ENCODE measurements at regions not wholly inside any gene's neighbourhood (a gene's known extent, or its start where the extent isn't known, plus 50 kb on each side); places are given as distances from the start of the nearest gene placed in this dataset.

- Mint-ChIP-seq H3K27ac (ENCODE audit: unreplicated experiment) (no peak overlapping the region), H3K4me3 (ENCODE audit: unreplicated experiment) (no peak overlapping the region), H3K36me3 (ENCODE audit: low read depth, unreplicated experiment) (peaks cover 2% of the 10 kb centered on the region), H3K4me1 (ENCODE audit: low read depth, unreplicated experiment) (no peaks in the 10 kb centered on the region), H3K9me3 (ENCODE audit: unreplicated experiment) (peaks cover 3% of the 10 kb centered on the region), H3K27me3 (ENCODE audit: low read depth, unreplicated experiment) (peaks cover 40% of the 10 kb centered on the region)
- no peak for TF ChIP-seq EZH2 (IDR thresholded peaks at IDR 0.05; ENCODE audit: insufficient read depth, low read length)
- TF ChIP-seq CTCF (IDR thresholded peaks at IDR 0.05; ENCODE audit: insufficient read depth, low read depth, low read length): no peak
- DNase-seq (ENCODE audit: low read depth): no peak
- H3K9me3 ChIP-seq (ENCODE audit: insufficient read depth, low read depth, low read length): no peaks in the 10 kb centered on the region
- peaks cover 18% of the 10 kb centered on the region for H3K27me3 ChIP-seq (ENCODE audit: insufficient read depth, low read length)
- no peaks in the 10 kb centered on the region for H3K4me1 ChIP-seq (ENCODE audit: insufficient read depth, low read length)
- no peak overlapping the region for H3K4me3 ChIP-seq (ENCODE audit: insufficient read depth, low read depth, low read length)
- no peak for FAIRE-seq
- no peaks in the 10 kb centered on the region for H4K20me1 ChIP-seq (ENCODE audit: insufficient read depth, low read length)
- H2AFZ ChIP-seq (ENCODE audit: low read depth, low read length): no peak overlapping the region
- H3K36me3 ChIP-seq (ENCODE audit: insufficient read depth, low read length): no peaks in the 10 kb centered on the region
- no peak overlapping the region for H3K27ac ChIP-seq (ENCODE audit: low read depth, low read length)
- H3K79me2 ChIP-seq (ENCODE audit: insufficient read depth, low read length): no peaks in the 10 kb centered on the region
- H3K4me2 ChIP-seq (ENCODE audit: low read length): no peak overlapping the region
- no peak overlapping the region for H3K9ac ChIP-seq (ENCODE audit: low read length)
These were observed 77.6 kb upstream of the IFNAR2 start for GRCh38 chr21:33151941-33152731.

- Histone ChIP-seq H2AFZ (ENCODE audit: low read depth, low read length) (no peak overlapping the region), H3K27ac (ENCODE audit: low read depth, low read length) (no peak overlapping the region), H3K4me1 (ENCODE audit: insufficient read depth, low read length) (no peaks in the 10 kb centered on the region), H3K4me2 (ENCODE audit: low read length) (no peak overlapping the region), H4K20me1 (ENCODE audit: insufficient read depth, low read length) (no peaks in the 10 kb centered on the region), H3K79me2 (ENCODE audit: insufficient read depth, low read length) (no peaks in the 10 kb centered on the region), H3K9ac (ENCODE audit: low read length) (no peak overlapping the region), H3K36me3 (ENCODE audit: insufficient read depth, low read length) (no peaks in the 10 kb centered on the region), H3K27me3 (ENCODE audit: insufficient read depth, low read length) (peaks cover 18% of the 10 kb centered on the region), H3K4me3 (ENCODE audit: insufficient read depth, low read depth, low read length) (no peak overlapping the region), H3K9me3 (ENCODE audit: insufficient read depth, low read depth, low read length) (no peaks in the 10 kb centered on the region)
- Mint-ChIP-seq H3K4me1 (ENCODE audit: low read depth, unreplicated experiment) (no peaks in the 10 kb centered on the region), H3K9me3 (ENCODE audit: unreplicated experiment) (peaks cover 3% of the 10 kb centered on the region), H3K27me3 (ENCODE audit: low read depth, unreplicated experiment) (peaks cover 40% of the 10 kb centered on the region), H3K4me3 (ENCODE audit: unreplicated experiment) (no peak overlapping the region), H3K27ac (ENCODE audit: unreplicated experiment) (no peak overlapping the region), H3K36me3 (ENCODE audit: low read depth, unreplicated experiment) (peaks cover 2% of the 10 kb centered on the region)
- TF ChIP-seq CTCF (IDR thresholded peaks at IDR 0.05; ENCODE audit: insufficient read depth, low read depth, low read length) (no peak), EZH2 (IDR thresholded peaks at IDR 0.05; ENCODE audit: insufficient read depth, low read length) (no peak)
- no peak for FAIRE-seq
- no peak for DNase-seq (ENCODE audit: low read depth)
These were observed 77.0 kb upstream of the IFNAR2 start for GRCh38 chr21:33152732-33153130.

GRCh38 chr21:33155005-33155404, 74.7 kb upstream of the IFNAR2 start:
- H3K4me1 ChIP-seq (ENCODE audit: insufficient read depth, low read length): no peaks in the 10 kb centered on the region
- no peak overlapping the region for H2AFZ ChIP-seq (ENCODE audit: low read depth, low read length)
- H3K79me2 ChIP-seq (ENCODE audit: insufficient read depth, low read length): no peaks in the 10 kb centered on the region
- no peak overlapping the region for H3K4me3 ChIP-seq (ENCODE audit: insufficient read depth, low read depth, low read length)
- H3K27me3 Mint-ChIP-seq (ENCODE audit: low read depth, unreplicated experiment): peaks cover 36% of the 10 kb centered on the region
- H3K4me3 Mint-ChIP-seq (ENCODE audit: unreplicated experiment): no peak overlapping the region
- DNase-seq (ENCODE audit: low read depth) (no peak), FAIRE-seq (no peak)
- TF ChIP-seq EZH2 (IDR thresholded peaks at IDR 0.05; ENCODE audit: insufficient read depth, low read length): no peak
- no peak for TF ChIP-seq CTCF (IDR thresholded peaks at IDR 0.05; ENCODE audit: insufficient read depth, low read depth, low read length)
- no peak overlapping the region for H3K27ac ChIP-seq (ENCODE audit: low read depth, low read length)
- H3K27ac Mint-ChIP-seq (ENCODE audit: unreplicated experiment): no peak overlapping the region
- no peaks in the 10 kb centered on the region for H4K20me1 ChIP-seq (ENCODE audit: insufficient read depth, low read length)
- peaks cover 2% of the 10 kb centered on the region for H3K36me3 Mint-ChIP-seq (ENCODE audit: low read depth, unreplicated experiment)
- no peaks in the 10 kb centered on the region for H3K9me3 ChIP-seq (ENCODE audit: insufficient read depth, low read depth, low read length)
- H3K27me3 ChIP-seq (ENCODE audit: insufficient read depth, low read length): peaks cover 9% of the 10 kb centered on the region
- H3K9ac ChIP-seq (ENCODE audit: low read length): no peak overlapping the region
- H3K36me3 ChIP-seq (ENCODE audit: insufficient read depth, low read length): no peaks in the 10 kb centered on the region
- no peak overlapping the region for H3K4me2 ChIP-seq (ENCODE audit: low read length)
- no peaks in the 10 kb centered on the region for H3K4me1 Mint-ChIP-seq (ENCODE audit: low read depth, unreplicated experiment)
- H3K9me3 Mint-ChIP-seq (ENCODE audit: unreplicated experiment): peaks cover 4% of the 10 kb centered on the region
